HUES64 (cell line): ENCODE measurements at regions not wholly inside any gene's neighbourhood (a gene's known extent, or its start where the extent isn't known, plus 50 kb on each side); places are given as distances from the start of the nearest gene placed in this dataset.
"Not testable (repeated sequence)": the region's sequence is repeated elsewhere in the genome, so short reads cannot be mapped to it uniquely, and the experiment has no call there.

Experiments used
- H3K27ac ChIP-seq: 2 replicates; pipeline ENCODE4 v1.7.0; 2013; ENCODE audit warnings: low read depth, low read length, inconsistent platforms
- H3K27me3 ChIP-seq: 2 replicates; pipeline ENCODE4 v1.6.1; 2013; ENCODE audit warnings: mild to moderate bottlenecking, low read length; ENCODE audit not compliant: insufficient read depth
- H3K36me3 ChIP-seq: 2 replicates; pipeline ENCODE4 v1.6.1; 2013; ENCODE audit warnings: mild to moderate bottlenecking, low read length; ENCODE audit not compliant: insufficient read depth
- H3K4me1 ChIP-seq: 2 replicates; pipeline ENCODE4 v1.6.1; 2013; ENCODE audit warnings: mild to moderate bottlenecking, low read length, moderate library complexity; ENCODE audit not compliant: insufficient read depth
- H3K4me3 ChIP-seq: 2 replicates; pipeline ENCODE4 v1.5.1; 2013; ENCODE audit warnings: mild to moderate bottlenecking, low read length, moderate library complexity
- H3K9ac ChIP-seq: 2 replicates; pipeline ENCODE4 v1.6.1; 2013; ENCODE audit warnings: mild to moderate bottlenecking, low read depth, low read length
- H3K9me3 ChIP-seq: 2 replicates; pipeline ENCODE4 v1.6.1; 2013; ENCODE audit warnings: low read depth, low read length; ENCODE audit not compliant: insufficient read depth
- WGBS: fragments of 150-250, 120-280 bp; methylation state at CpG from one replicate; pipeline ENCODE4 v1.1.7; 2013; ENCODE audit warnings: missing lambda C conversion rate; 5-methylcytosine and 5-hydroxymethylcytosine counted together

- Histone ChIP-seq H3K27me3 (peaks cover 20% of the 10 kb centered on the region), H3K27ac (no peak overlapping the region), H3K9me3 (no peaks in the 10 kb centered on the region), H3K9ac (no peak overlapping the region), H3K4me1 (peaks cover 7% of the 10 kb centered on the region; the same call in 1 of the 2 replicates), H3K36me3 (no peaks in the 10 kb centered on the region), H3K4me3 (no peak overlapping the region)
- WGBS: 93% methylated on average over 37 of the region's 37 CpGs
Measured at GRCh38 chr17:21505819-21506815, 130.0 kb downstream of the KCNJ12 start.

- H3K27me3 ChIP-seq: peaks cover 35% of the 10 kb centered on the region
- WGBS: 96% methylated on average over 3 of the region's 4 CpGs
Measured at GRCh38 chr17:21507806-21508205, 131.6 kb downstream of the KCNJ12 start.

GRCh38 chr17:21508211-21508610 lies 132.1 kb downstream of the KCNJ12 start:
- Histone ChIP-seq H3K4me1 (peaks cover 7% of the 10 kb centered on the region; the same call in 1 of the 2 replicates), H3K4me3 (no peak overlapping the region), H3K9ac (no peak overlapping the region), H3K9me3 (no peaks in the 10 kb centered on the region), H3K27me3 (peaks cover 36% of the 10 kb centered on the region), H3K27ac (no peak overlapping the region), H3K36me3 (no peaks in the 10 kb centered on the region)
- 80% methylated on average over 2 of the region's 2 CpGs for WGBS

More at GRCh38 chr17:21507806-21508205, 131.6 kb downstream of the KCNJ12 start:
- not testable (repeated sequence) for H3K36me3 ChIP-seq, H3K4me1 ChIP-seq, H3K4me3 ChIP-seq, H3K9me3 ChIP-seq, H3K9ac ChIP-seq, H3K27ac ChIP-seq

- peaks cover 36% of the 10 kb centered on the region for H3K27me3 ChIP-seq
- 100% methylated on average over 1 of the region's 1 CpG for WGBS
- not testable (repeated sequence) for H3K36me3 ChIP-seq, H3K9ac ChIP-seq, H3K4me3 ChIP-seq, H3K9me3 ChIP-seq, H3K4me1 ChIP-seq, H3K27ac ChIP-seq
Measured at GRCh38 chr17:21509356-21509755, 133.2 kb downstream of the KCNJ12 start.

- 39% methylated on average over 13 of the region's 14 CpGs for WGBS
- no peak overlapping the region for H3K9ac ChIP-seq
Measured at GRCh38 chr17:21510686-21511362, 134.7 kb downstream of the KCNJ12 start.

GRCh38 chr17:21511363-21512195 lies 135.4 kb downstream of the KCNJ12 start:
- H3K9me3 ChIP-seq: no peaks in the 10 kb centered on the region
- H3K27me3 ChIP-seq: peaks cover 36% of the 10 kb centered on the region
- no peaks in the 10 kb centered on the region for H3K36me3 ChIP-seq
- peak overlapping the region; percentile 38; the same call in 1 of the 2 replicates for H3K9ac ChIP-seq
- 9% methylated on average over 78 of the region's 78 CpGs for WGBS
- H3K4me3 ChIP-seq: peak overlapping the region; percentile 64
- H3K4me1 ChIP-seq: peaks cover 7% of the 10 kb centered on the region; the same call in 1 of the 2 replicates
- no peak overlapping the region for H3K27ac ChIP-seq

More at GRCh38 chr17:21510686-21511362, 134.7 kb downstream of the KCNJ12 start:
- H3K4me1 ChIP-seq: peaks cover 7% of the 10 kb centered on the region; the same call in 1 of the 2 replicates
- H3K27ac ChIP-seq: no peak overlapping the region
- no peaks in the 10 kb centered on the region for H3K9me3 ChIP-seq
- peaks cover 36% of the 10 kb centered on the region for H3K27me3 ChIP-seq
- H3K4me3 ChIP-seq: peak overlapping the region; percentile 64
- H3K36me3 ChIP-seq: no peaks in the 10 kb centered on the region

- H3K36me3 ChIP-seq: no peaks in the 10 kb centered on the region
- peaks cover 7% of the 10 kb centered on the region; the same call in 1 of the 2 replicates for H3K4me1 ChIP-seq
- peak overlapping the region; percentile 64; the same call in 1 of the 2 replicates for H3K4me3 ChIP-seq
- no peak overlapping the region for H3K9ac ChIP-seq
- WGBS: 71% methylated on average over 18 of the region's 18 CpGs
- no peaks in the 10 kb centered on the region for H3K9me3 ChIP-seq
- H3K27me3 ChIP-seq: peaks cover 36% of the 10 kb centered on the region
- H3K27ac ChIP-seq: no peak overlapping the region
Measured at GRCh38 chr17:21512307-21513011, 136.3 kb downstream of the KCNJ12 start.

GRCh38 chr17:21513012-21513570 lies 136.9 kb downstream of the KCNJ12 start:
- Histone ChIP-seq H3K9me3 (no peaks in the 10 kb centered on the region), H3K9ac (no peak overlapping the region), H3K27me3 (peaks cover 36% of the 10 kb centered on the region), H3K4me3 (peak overlapping the region; percentile 29; the same call in 1 of the 2 replicates), H3K4me1 (peaks cover 7% of the 10 kb centered on the region; the same call in 1 of the 2 replicates), H3K27ac (no peak overlapping the region), H3K36me3 (no peaks in the 10 kb centered on the region)
- WGBS: 2% methylated on average over 21 of the region's 24 CpGs

GRCh38 chr17:21514567-21514966 lies 138.4 kb downstream of the KCNJ12 start:
- H3K27ac ChIP-seq, H3K4me1 ChIP-seq, H3K9ac ChIP-seq, H3K36me3 ChIP-seq, H3K9me3 ChIP-seq, H3K4me3 ChIP-seq: not testable (repeated sequence)
- H3K27me3 ChIP-seq: peaks cover 32% of the 10 kb centered on the region
- WGBS: 94% methylated on average over 1 of the region's 1 CpG
